ENCODE measurements at regions not wholly inside any gene's neighbourhood (a gene's known extent, or its start where the extent isn't known, plus 50 kb on each side); places are given as distances from the start of the nearest gene placed in this dataset.

GRCh38 chr4:66328803-66329574, 658.7 kb upstream of the EPHA5 start:
- DNase-seq (ENCODE audit: low read depth): peak; percentile 36
- H3K4me3 ChIP-seq (ENCODE audit: low read depth, low read length): no peak overlapping the region
- TF ChIP-seq CTCF (conservative IDR thresholded peaks at IDR 0.05; ENCODE audit: low read depth, low read length): no peak

- DNase-seq (ENCODE audit: low read depth): no peak
- TF ChIP-seq CTCF (conservative IDR thresholded peaks at IDR 0.05; ENCODE audit: low read depth, low read length): no peak
- H3K4me3 ChIP-seq (ENCODE audit: low read depth, low read length): no peak overlapping the region
Observed at GRCh38 chr4:66307641-66308438, 637.6 kb upstream of the EPHA5 start.

- no peak for TF ChIP-seq CTCF (conservative IDR thresholded peaks at IDR 0.05; ENCODE audit: low read depth, low read length)
- DNase-seq (ENCODE audit: low read depth): no peak
- no peak overlapping the region for H3K4me3 ChIP-seq (ENCODE audit: low read depth, low read length)
Observed at GRCh38 chr4:66300336-66300934, 630.1 kb upstream of the EPHA5 start.

GRCh38 chr4:66298569-66298968, 628.3 kb upstream of the EPHA5 start:
- H3K4me3 ChIP-seq (ENCODE audit: low read depth, low read length): no peak overlapping the region
- TF ChIP-seq CTCF (conservative IDR thresholded peaks at IDR 0.05; ENCODE audit: low read depth, low read length): no peak

GRCh38 chr4:66297703-66298102, 627.4 kb upstream of the EPHA5 start:
- no peak for DNase-seq (ENCODE audit: low read depth)
- no peak for TF ChIP-seq CTCF (conservative IDR thresholded peaks at IDR 0.05; ENCODE audit: low read depth, low read length)

More at GRCh38 chr4:66298569-66298968, 628.3 kb upstream of the EPHA5 start:
- no peak for DNase-seq (ENCODE audit: low read depth)

GRCh38 chr4:66294638-66295037, 624.3 kb upstream of the EPHA5 start:
- no peak for TF ChIP-seq CTCF (conservative IDR thresholded peaks at IDR 0.05; ENCODE audit: low read depth, low read length)
- DNase-seq (ENCODE audit: low read depth): no peak
- no peak overlapping the region for H3K4me3 ChIP-seq (ENCODE audit: low read depth, low read length)

More at GRCh38 chr4:66297703-66298102, 627.4 kb upstream of the EPHA5 start:
- no peak overlapping the region for H3K4me3 ChIP-seq (ENCODE audit: low read depth, low read length)

Data from choroid plexus epithelial cell (primary cell).